HL-60 (cell line): ENCODE measurements at regions not wholly inside any gene's neighbourhood (a gene's known extent, or its start where the extent isn't known, plus 50 kb on each side); places are given as distances from the start of the nearest gene placed in this dataset.

Experiments used
- DNase-seq, 2 experiments: peaks; one replicate each; pipeline ENCODE4 v3.0.0-alpha.2; 2010 to 2020; ENCODE audit warnings: low read depth in 1 of 2, low spot score in 1 of 2
- H3K27ac ChIP-seq: fragments of 250-450 bp; sonication (Bioruptor Pico); replicated peaks from 2 replicates; pipeline ENCODE4 v1.5.1; 2020; ENCODE audit warnings: mild to moderate bottlenecking, moderate library complexity
- H3K27me3 ChIP-seq: fragments of 250-450 bp; sonication (Bioruptor Pico); 2 replicates; pipeline ENCODE4 v1.5.1; 2021; ENCODE audit warnings: mild to moderate bottlenecking, moderate library complexity; ENCODE audit not compliant: insufficient read depth, poor library complexity, severe bottlenecking
- H3K4me3 ChIP-seq: replicated peaks from 2 replicates; pipeline ENCODE4 v1.5.1; 2011; ENCODE audit warnings: mild to moderate bottlenecking, control low read depth, low read length; ENCODE audit not compliant: insufficient read depth
- GABPA ChIP-seq: IDR thresholded peaks from 2 replicates; pipeline ENCODE4 v1.6.1; 2012; ENCODE audit warnings: low read depth
- POLR2AphosphoS5 ChIP-seq: IDR thresholded peaks from 2 replicates; pipeline ENCODE4 v1.6.1; 2012; ENCODE audit warnings: low read depth
- SPI1 ChIP-seq: IDR thresholded peaks from 2 replicates; pipeline ENCODE4 v1.6.1; 2012; ENCODE audit warnings: low read depth, mild to moderate bottlenecking, borderline replicate concordance
- TF ChIP-seq, protein P1 (sequence below): IDR thresholded peaks from one replicate; pipeline ENCODE4 v1.5.1; 2011; ENCODE audit warnings: low read length, control low read depth, inconsistent platforms; ENCODE audit not compliant: insufficient read depth
- TF ChIP-seq, protein P2 (sequence below): IDR thresholded peaks from 2 replicates; pipeline ENCODE4 v1.6.1; 2012; ENCODE audit warnings: low read depth; ENCODE audit not compliant: insufficient replicate concordance

DNA sequence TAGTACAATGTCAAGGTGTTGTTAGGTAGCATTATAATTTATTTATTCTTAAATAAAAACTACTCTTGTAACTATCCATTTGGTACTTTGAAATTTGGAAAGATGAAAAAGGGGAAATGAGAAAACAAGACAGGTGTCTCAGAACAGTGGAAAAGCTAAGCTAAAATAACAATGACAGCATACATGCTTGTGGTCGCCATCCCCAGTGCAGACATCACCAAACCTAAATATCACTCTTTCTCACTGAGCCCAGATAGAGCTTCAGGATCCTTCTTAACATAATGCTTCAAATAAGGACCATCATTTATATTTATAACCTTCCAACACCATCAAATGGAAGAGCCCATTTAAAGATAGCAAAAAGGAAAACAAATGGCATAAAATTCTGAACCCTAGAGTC, 434.4 kb upstream of the BRINP1 start:
- H3K27ac ChIP-seq, result no peak overlapping the region
- no peak for DNase-seq
- H3K27me3 ChIP-seq, result no peaks in the 10 kb centered on the region
- TF ChIP-seq SPI1 (no peak), POLR2AphosphoS5 (no peak), GABPA (no peak)
- H3K4me3 ChIP-seq, result no peak overlapping the region

DNA sequence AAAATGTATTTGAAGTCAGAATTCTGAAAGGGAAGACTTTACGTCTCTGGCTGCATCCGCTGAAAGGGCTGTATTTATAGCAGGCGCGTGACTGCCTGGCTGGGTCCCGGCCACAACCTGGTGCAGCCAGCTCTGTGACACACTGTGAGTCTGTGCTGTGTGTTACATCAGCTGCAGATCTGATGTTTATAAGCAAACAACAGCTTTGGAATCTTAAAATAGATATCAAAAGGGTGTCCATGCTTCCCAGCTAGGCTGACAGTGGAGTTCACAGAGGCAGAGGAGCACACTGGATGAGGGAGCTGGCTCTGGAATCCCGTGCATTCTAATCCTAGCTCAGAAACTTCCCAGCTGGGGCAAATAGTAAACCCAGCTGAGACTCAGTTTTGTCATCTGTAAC, 433.4 kb upstream of the BRINP1 start:
- no peak for DNase-seq
- Histone ChIP-seq H3K27me3 (no peaks in the 10 kb centered on the region), H3K27ac (no peak overlapping the region), H3K4me3 (no peak overlapping the region)
- TF ChIP-seq, protein P1, sequence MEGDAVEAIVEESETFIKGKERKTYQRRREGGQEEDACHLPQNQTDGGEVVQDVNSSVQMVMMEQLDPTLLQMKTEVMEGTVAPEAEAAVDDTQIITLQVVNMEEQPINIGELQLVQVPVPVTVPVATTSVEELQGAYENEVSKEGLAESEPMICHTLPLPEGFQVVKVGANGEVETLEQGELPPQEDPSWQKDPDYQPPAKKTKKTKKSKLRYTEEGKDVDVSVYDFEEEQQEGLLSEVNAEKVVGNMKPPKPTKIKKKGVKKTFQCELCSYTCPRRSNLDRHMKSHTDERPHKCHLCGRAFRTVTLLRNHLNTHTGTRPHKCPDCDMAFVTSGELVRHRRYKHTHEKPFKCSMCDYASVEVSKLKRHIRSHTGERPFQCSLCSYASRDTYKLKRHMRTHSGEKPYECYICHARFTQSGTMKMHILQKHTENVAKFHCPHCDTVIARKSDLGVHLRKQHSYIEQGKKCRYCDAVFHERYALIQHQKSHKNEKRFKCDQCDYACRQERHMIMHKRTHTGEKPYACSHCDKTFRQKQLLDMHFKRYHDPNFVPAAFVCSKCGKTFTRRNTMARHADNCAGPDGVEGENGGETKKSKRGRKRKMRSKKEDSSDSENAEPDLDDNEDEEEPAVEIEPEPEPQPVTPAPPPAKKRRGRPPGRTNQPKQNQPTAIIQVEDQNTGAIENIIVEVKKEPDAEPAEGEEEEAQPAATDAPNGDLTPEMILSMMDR, result no peak
- TF ChIP-seq GABPA, result no peak

DNA sequence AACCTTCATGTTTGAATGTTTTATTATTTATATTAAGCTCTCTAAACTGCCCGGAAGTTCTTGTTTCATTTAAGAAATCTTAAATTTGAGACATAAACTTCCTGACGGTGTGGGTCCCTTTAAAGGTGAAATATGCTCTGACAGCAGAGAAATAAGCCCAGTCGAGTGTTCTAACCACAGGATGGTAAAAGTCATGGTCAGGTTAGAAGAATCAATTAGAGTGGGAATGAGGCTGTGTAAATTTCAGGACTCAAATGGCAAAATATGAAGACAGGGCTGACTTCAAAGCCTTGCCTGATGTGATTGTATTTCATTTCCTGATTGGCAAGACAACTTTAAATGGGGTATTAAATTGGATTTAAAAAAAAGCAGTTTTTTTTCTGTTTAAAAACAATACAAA, 432.9 kb upstream of the BRINP1 start:
- Histone ChIP-seq H3K27me3 (no peaks in the 10 kb centered on the region), H3K27ac (no peak overlapping the region), H3K4me3 (no peak overlapping the region)
- DNase-seq, result no peak
- TF ChIP-seq, protein P1, result no peak
- TF ChIP-seq SPI1, result no peak
- no peak for TF ChIP-seq POLR2AphosphoS5

DNA sequence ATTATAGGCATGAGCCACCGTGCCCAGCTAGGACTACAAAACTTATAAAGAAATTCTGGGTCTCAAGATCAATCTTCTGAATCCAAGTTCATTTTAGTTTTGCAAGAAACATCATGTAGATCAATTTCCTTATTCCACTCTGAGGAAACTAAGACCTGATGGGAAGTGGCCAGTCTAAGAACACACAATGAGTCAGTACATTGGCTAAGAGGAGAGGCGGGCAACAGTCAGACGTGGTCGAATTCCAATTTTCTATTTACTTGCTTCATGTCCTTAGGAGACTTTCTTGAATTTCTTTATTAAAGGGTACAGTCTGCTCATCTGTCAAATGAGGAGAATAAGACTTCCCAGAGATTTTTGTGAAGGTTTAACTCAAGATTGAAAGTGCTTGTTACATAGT, 432.1 kb upstream of the BRINP1 start:
- no peak overlapping the region for H3K27ac ChIP-seq
- DNase-seq, result no peak
- no peak overlapping the region for H3K4me3 ChIP-seq
- no peaks in the 10 kb centered on the region for H3K27me3 ChIP-seq
- no peak for TF ChIP-seq GABPA
- TF ChIP-seq, protein P1, result no peak
- TF ChIP-seq POLR2AphosphoS5, result no peak
- TF ChIP-seq SPI1, result no peak
- TF ChIP-seq, protein P2, sequence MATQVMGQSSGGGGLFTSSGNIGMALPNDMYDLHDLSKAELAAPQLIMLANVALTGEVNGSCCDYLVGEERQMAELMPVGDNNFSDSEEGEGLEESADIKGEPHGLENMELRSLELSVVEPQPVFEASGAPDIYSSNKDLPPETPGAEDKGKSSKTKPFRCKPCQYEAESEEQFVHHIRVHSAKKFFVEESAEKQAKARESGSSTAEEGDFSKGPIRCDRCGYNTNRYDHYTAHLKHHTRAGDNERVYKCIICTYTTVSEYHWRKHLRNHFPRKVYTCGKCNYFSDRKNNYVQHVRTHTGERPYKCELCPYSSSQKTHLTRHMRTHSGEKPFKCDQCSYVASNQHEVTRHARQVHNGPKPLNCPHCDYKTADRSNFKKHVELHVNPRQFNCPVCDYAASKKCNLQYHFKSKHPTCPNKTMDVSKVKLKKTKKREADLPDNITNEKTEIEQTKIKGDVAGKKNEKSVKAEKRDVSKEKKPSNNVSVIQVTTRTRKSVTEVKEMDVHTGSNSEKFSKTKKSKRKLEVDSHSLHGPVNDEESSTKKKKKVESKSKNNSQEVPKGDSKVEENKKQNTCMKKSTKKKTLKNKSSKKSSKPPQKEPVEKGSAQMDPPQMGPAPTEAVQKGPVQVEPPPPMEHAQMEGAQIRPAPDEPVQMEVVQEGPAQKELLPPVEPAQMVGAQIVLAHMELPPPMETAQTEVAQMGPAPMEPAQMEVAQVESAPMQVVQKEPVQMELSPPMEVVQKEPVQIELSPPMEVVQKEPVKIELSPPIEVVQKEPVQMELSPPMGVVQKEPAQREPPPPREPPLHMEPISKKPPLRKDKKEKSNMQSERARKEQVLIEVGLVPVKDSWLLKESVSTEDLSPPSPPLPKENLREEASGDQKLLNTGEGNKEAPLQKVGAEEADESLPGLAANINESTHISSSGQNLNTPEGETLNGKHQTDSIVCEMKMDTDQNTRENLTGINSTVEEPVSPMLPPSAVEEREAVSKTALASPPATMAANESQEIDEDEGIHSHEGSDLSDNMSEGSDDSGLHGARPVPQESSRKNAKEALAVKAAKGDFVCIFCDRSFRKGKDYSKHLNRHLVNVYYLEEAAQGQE, result no peak

DNA sequence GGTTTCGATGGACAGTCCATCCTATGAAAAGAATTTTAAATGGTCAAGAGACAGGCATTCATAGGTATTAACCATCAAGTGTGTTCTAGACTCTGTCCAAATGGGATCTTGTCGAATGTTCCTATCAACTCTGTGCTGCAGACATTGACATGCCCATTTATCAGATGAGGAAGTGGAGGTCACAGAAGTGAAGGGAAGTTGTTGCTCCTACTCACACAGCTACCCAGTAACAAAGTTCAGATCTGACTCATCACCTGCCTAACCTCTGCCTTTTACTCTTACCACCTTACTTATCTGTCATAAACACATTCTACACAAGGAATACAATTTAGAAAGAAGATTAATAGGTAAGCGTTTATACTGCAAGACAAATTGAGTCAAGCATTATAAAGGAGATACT, 426.2 kb upstream of the BRINP1 start:
- Histone ChIP-seq H3K27ac (no peak overlapping the region), H3K4me3 (no peak overlapping the region), H3K27me3 (no peaks in the 10 kb centered on the region)
- no peak for DNase-seq
- TF ChIP-seq, protein P1, result no peak
- TF ChIP-seq SPI1, result no peak
- no peak for TF ChIP-seq POLR2AphosphoS5
- TF ChIP-seq, protein P2, result no peak
- TF ChIP-seq GABPA, result no peak
